Right cardiac atrium (tissue), 5 donors: ENCODE measurements at regions not wholly inside any gene's neighbourhood (a gene's known extent, or its start where the extent isn't known, plus 50 kb on each side); places are given as distances from the start of the nearest gene placed in this dataset.

ENCODE experiments used
- ATAC-seq, 2 donors: fragments of 200-7000 bp; cut with Tn5 transposase; one replicate each; pipeline versions ENCODE4 v1.8.0 to v1.9.1; 2020; ENCODE audit warnings: moderate library complexity in 2 of 2, mild to moderate bottlenecking in 1 of 2
- DNase-seq, 3 donors: peaks; one replicate each; pipeline ENCODE4 v3.0.0-alpha.2; 2020
- H3K27ac ChIP-seq: one replicate; pipeline ENCODE4 v1.5.1; 2013; ENCODE audit warnings: mild to moderate bottlenecking, low read length, control low read depth, moderate library complexity
- H3K27me3 ChIP-seq: one replicate; pipeline ENCODE4 v1.6.1; 2013; ENCODE audit not compliant: control insufficient read depth, insufficient read depth
- H3K4me1 ChIP-seq: one replicate; pipeline ENCODE4 v1.6.1; 2013; ENCODE audit warnings: low read length; ENCODE audit not compliant: control insufficient read depth, insufficient read depth
- H3K4me3 ChIP-seq: one replicate; pipeline ENCODE4 v1.5.1; 2013; ENCODE audit warnings: low read length, control low read depth
- H3K9me3 ChIP-seq: one replicate; pipeline ENCODE4 v1.6.1; 2013; ENCODE audit warnings: low read length; ENCODE audit not compliant: control insufficient read depth
- WGBS: extraction: QIAGEN DNeasy Blood & Tissue Kit; methylation state at CpG from one replicate; pipeline ENCODE4 v1.1.7; 2013; 5-methylcytosine and 5-hydroxymethylcytosine counted together
- intact Hi-C, 4 donors: fragments of 100-400 bp; cut with DNase I; formaldehyde crosslinking; loops; one replicate each; pipeline versions ENCODE4 v1.11.0 to v1.14.0; 2022 to 2023
- donor health status: healthy with polysubstance abuse.
- donor health status: DM: no; HTN: yes; CAD: no.
- donor health status: DM: no; HTN: no; CAD: no.
- donor health status: DM: no; HTN: yes; CAD: no; lungs with severe emphysema.
- donor health status: DM: yes; HTN: yes; CAD: no.

- H3K4me1 ChIP-seq = no peaks in the 10 kb centered on the region
- no peak for DNase-seq
- H3K4me3 ChIP-seq = no peak overlapping the region
- ATAC-seq = no peak
- intact Hi-C loops = no loop called here
- H3K27me3 ChIP-seq = no peaks in the 10 kb centered on the region
- H3K27ac ChIP-seq = no peak overlapping the region
- no peaks in the 10 kb centered on the region for H3K9me3 ChIP-seq
- WGBS = 77% methylated on average over 2 of the region's 2 CpGs
These were observed 74.2 kb upstream of the TMEM260 start for GRCh38 chr14:56505361-56505760.

GRCh38 chr14:56512521-56512920 is 67.1 kb upstream of the TMEM260 start:
- WGBS = 64% methylated on average over 3 of the region's 3 CpGs
- intact Hi-C loops = no loop called here
- Histone ChIP-seq H3K27me3 (no peaks in the 10 kb centered on the region), H3K4me1 (no peaks in the 10 kb centered on the region), H3K9me3 (no peaks in the 10 kb centered on the region), H3K4me3 (no peak overlapping the region), H3K27ac (no peak overlapping the region)
- no peak for ATAC-seq
- no peak for DNase-seq

- H3K27me3 ChIP-seq = no peaks in the 10 kb centered on the region
- no peak overlapping the region for H3K4me3 ChIP-seq
- H3K27ac ChIP-seq = no peak overlapping the region
- 61% methylated on average over 14 of the region's 14 CpGs for WGBS
- no peaks in the 10 kb centered on the region for H3K9me3 ChIP-seq
- no peaks in the 10 kb centered on the region for H3K4me1 ChIP-seq
- no peak for ATAC-seq
- DNase-seq = no peak
- intact Hi-C loops = no loop called here
These were observed 64.8 kb upstream of the TMEM260 start for GRCh38 chr14:56514663-56515371.

GRCh38 chr14:56515739-56516138 is 63.9 kb upstream of the TMEM260 start:
- Histone ChIP-seq H3K4me3 (no peak overlapping the region), H3K27me3 (no peaks in the 10 kb centered on the region), H3K4me1 (no peaks in the 10 kb centered on the region), H3K27ac (no peak overlapping the region), H3K9me3 (no peaks in the 10 kb centered on the region)
- WGBS = 93% methylated on average over 2 of the region's 2 CpGs
- ATAC-seq (no peak), DNase-seq (no peak)
- intact Hi-C loops = no loop called here

GRCh38 chr14:56522403-56522802 is 57.2 kb upstream of the TMEM260 start:
- H3K27ac ChIP-seq = no peak overlapping the region
- H3K27me3 ChIP-seq = no peaks in the 10 kb centered on the region
- H3K4me1 ChIP-seq = no peaks in the 10 kb centered on the region
- ATAC-seq (no peak), DNase-seq (no peak)
- H3K9me3 ChIP-seq = no peaks in the 10 kb centered on the region
- no peak overlapping the region for H3K4me3 ChIP-seq
- intact Hi-C loops = no loop called here

DNA sequence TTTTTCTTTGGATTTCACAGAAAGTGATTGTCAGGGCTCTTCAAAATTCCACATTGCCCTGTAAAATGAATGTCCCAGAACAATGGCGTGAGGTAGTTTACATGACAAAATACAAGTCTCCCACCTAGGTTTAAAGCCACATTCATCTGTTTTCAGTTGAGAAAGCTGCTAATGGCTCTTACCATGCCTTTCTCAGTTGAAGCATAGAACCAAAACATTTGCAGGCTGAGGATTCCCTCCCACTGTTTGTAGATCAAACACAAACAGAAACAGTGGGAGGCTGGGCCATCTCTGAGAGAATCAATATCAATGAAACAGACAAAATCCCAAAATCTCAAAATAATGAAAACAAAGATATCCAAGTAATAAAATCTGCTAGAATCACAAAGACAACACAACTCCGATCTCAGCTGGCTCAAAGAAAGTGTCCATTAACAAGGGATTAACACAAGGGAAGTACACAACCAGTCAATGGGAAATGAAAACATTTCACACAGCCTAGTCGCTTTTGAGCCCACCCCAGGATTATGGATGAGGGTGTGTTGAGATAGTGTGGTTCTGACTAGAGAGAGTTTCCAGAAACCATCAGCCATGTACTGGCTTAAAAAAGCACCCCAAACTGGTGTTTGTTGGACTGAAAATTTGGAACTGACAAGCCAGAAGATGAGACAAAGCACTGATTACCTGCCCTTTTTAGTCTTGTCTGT is 54.5 kb upstream of the TMEM260 start:
- 32% methylated on average over 3 of the region's 3 CpGs for WGBS
- H3K4me1 ChIP-seq = no peaks in the 10 kb centered on the region
- H3K9me3 ChIP-seq = no peaks in the 10 kb centered on the region
- DNase-seq (no peak), ATAC-seq (no peak)
- H3K4me3 ChIP-seq = no peak overlapping the region
- H3K27ac ChIP-seq = no peak overlapping the region
- intact Hi-C loops = no loop called here
- no peaks in the 10 kb centered on the region for H3K27me3 ChIP-seq

GRCh38 chr14:56528927-56529326 is 50.7 kb upstream of the TMEM260 start:
- DNase-seq (no peak), ATAC-seq (no peak)
- intact Hi-C loops = no loop called here
- no peaks in the 10 kb centered on the region for H3K4me1 ChIP-seq
- H3K4me3 ChIP-seq = no peak overlapping the region
- no peaks in the 10 kb centered on the region for H3K27me3 ChIP-seq
- H3K9me3 ChIP-seq = no peaks in the 10 kb centered on the region
- H3K27ac ChIP-seq = no peak overlapping the region
- 44% methylated on average over 4 of the region's 4 CpGs for WGBS
